Activated naive CD4-positive, alpha-beta T cell treated with anti-CD3 and anti-CD28 coated beads, Interleukin-2, amount 10 ng/mL, durations not matched to agents 7 days and 5 days (primary cell): ENCODE measurements at regions not wholly inside any gene's neighbourhood (a gene's known extent, or its start where the extent isn't known, plus 50 kb on each side); places are given as distances from the start of the nearest gene placed in this dataset.
"Not testable (repeated sequence)": the region's sequence is repeated elsewhere in the genome, so short reads cannot be mapped to it uniquely, and the experiment has no call there.

Source experiments
- CTCF ChIA-PET: fragments of 350-600 bp; sonication (Branson Sonifier 250); formaldehyde crosslinking; loops from one replicate; lab custom pipeline; 2021; ENCODE audit warnings: antibody characterized with exemption; lab: Charles Lee
- DNase-seq: peaks from one replicate; pipeline ENCODE4 v3.0.0-alpha.2; 2020
- H3K27ac Mint-ChIP-seq: one replicate; pipeline ENCODE4 v1.8.0; 2021; ENCODE audit warnings: mild to moderate bottlenecking, moderate library complexity, mixed read lengths
- H3K27me3 Mint-ChIP-seq: one replicate; pipeline ENCODE4 v1.8.0; 2021; ENCODE audit warnings: mild to moderate bottlenecking, mixed read lengths
- H3K36me3 Mint-ChIP-seq: one replicate; pipeline ENCODE4 v1.8.0; 2021; ENCODE audit warnings: mixed read lengths
- H3K4me1 Mint-ChIP-seq: one replicate; pipeline ENCODE4 v1.8.0; 2021; ENCODE audit warnings: mixed read lengths
- H3K4me3 Mint-ChIP-seq: one replicate; pipeline ENCODE4 v1.8.0; 2021; ENCODE audit warnings: mild to moderate bottlenecking, moderate library complexity, mixed read lengths
- H3K9me3 Mint-ChIP-seq: one replicate; pipeline ENCODE4 v1.8.0; 2021; ENCODE audit warnings: mixed read lengths

GRCh38 chr18:41052625-41053024, 902.4 kb upstream of the PIK3C3 start:
- no peak for DNase-seq
- CTCF ChIA-PET = no interaction called here
- H3K9me3 Mint-ChIP-seq = peaks cover 14% of the 10 kb centered on the region
- no peak overlapping the region for H3K27ac Mint-ChIP-seq
- no peaks in the 10 kb centered on the region for H3K36me3 Mint-ChIP-seq
- H3K4me1 Mint-ChIP-seq = no peaks in the 10 kb centered on the region
- H3K27me3 Mint-ChIP-seq = no peaks in the 10 kb centered on the region
- H3K4me3 Mint-ChIP-seq = no peak overlapping the region

- CTCF ChIA-PET, H3K27ac Mint-ChIP-seq, DNase-seq, H3K4me1 Mint-ChIP-seq, H3K36me3 Mint-ChIP-seq, H3K4me3 Mint-ChIP-seq, H3K27me3 Mint-ChIP-seq, H3K9me3 Mint-ChIP-seq: not testable (repeated sequence)
Observed at GRCh38 chr18:41046250-41046649, 908.8 kb upstream of the PIK3C3 start.

- Mint-ChIP-seq H3K9me3 (peaks cover 8% of the 10 kb centered on the region), H3K4me1 (no peaks in the 10 kb centered on the region), H3K4me3 (no peak overlapping the region), H3K36me3 (no peaks in the 10 kb centered on the region), H3K27ac (no peak overlapping the region), H3K27me3 (no peaks in the 10 kb centered on the region)
- CTCF ChIA-PET = no interaction called here
- no peak for DNase-seq
Observed at GRCh38 chr18:41043876-41044275, 911.2 kb upstream of the PIK3C3 start.

- CTCF ChIA-PET = no interaction called here
- Mint-ChIP-seq H3K36me3 (no peaks in the 10 kb centered on the region), H3K27me3 (no peaks in the 10 kb centered on the region), H3K4me3 (no peak overlapping the region), H3K9me3 (peaks cover 6% of the 10 kb centered on the region), H3K27ac (no peak overlapping the region), H3K4me1 (no peaks in the 10 kb centered on the region)
- DNase-seq = no peak
Observed at GRCh38 chr18:41042866-41043265, 912.2 kb upstream of the PIK3C3 start.

- peaks cover 12% of the 10 kb centered on the region for H3K9me3 Mint-ChIP-seq
- CTCF ChIA-PET = no interaction called here
- H3K27ac Mint-ChIP-seq = no peak overlapping the region
- H3K36me3 Mint-ChIP-seq = no peaks in the 10 kb centered on the region
- H3K4me1 Mint-ChIP-seq = no peaks in the 10 kb centered on the region
- no peaks in the 10 kb centered on the region for H3K27me3 Mint-ChIP-seq
- H3K4me3 Mint-ChIP-seq = no peak overlapping the region
- DNase-seq = no peak
Observed at GRCh38 chr18:41038071-41038470, 917.0 kb upstream of the PIK3C3 start.

- no peaks in the 10 kb centered on the region for H3K4me1 Mint-ChIP-seq
- no peaks in the 10 kb centered on the region for H3K36me3 Mint-ChIP-seq
- DNase-seq = no peak
- H3K9me3 Mint-ChIP-seq = peaks cover 15% of the 10 kb centered on the region
- no peak overlapping the region for H3K4me3 Mint-ChIP-seq
- no peaks in the 10 kb centered on the region for H3K27me3 Mint-ChIP-seq
- CTCF ChIA-PET = no interaction called here
- H3K27ac Mint-ChIP-seq = no peak overlapping the region
Observed at GRCh38 chr18:41036346-41036745, 918.7 kb upstream of the PIK3C3 start.

GRCh38 chr18:41034413-41034812, 920.6 kb upstream of the PIK3C3 start:
- Mint-ChIP-seq H3K4me3 (no peak overlapping the region), H3K27me3 (no peaks in the 10 kb centered on the region), H3K27ac (no peak overlapping the region), H3K36me3 (no peaks in the 10 kb centered on the region), H3K4me1 (no peaks in the 10 kb centered on the region), H3K9me3 (peaks cover 11% of the 10 kb centered on the region)
- no peak for DNase-seq
- CTCF ChIA-PET = no interaction called here

- Mint-ChIP-seq H3K4me1 (no peaks in the 10 kb centered on the region), H3K27me3 (no peaks in the 10 kb centered on the region), H3K4me3 (no peak overlapping the region), H3K9me3 (no peaks in the 10 kb centered on the region), H3K36me3 (no peaks in the 10 kb centered on the region), H3K27ac (no peak overlapping the region)
- CTCF ChIA-PET = no interaction called here
- DNase-seq = no peak
Observed at GRCh38 chr18:41025666-41026065, 929.4 kb upstream of the PIK3C3 start.

GRCh38 chr18:41024792-41025191, 930.2 kb upstream of the PIK3C3 start:
- no peak for DNase-seq
- no peaks in the 10 kb centered on the region for H3K27me3 Mint-ChIP-seq
- no peaks in the 10 kb centered on the region for H3K9me3 Mint-ChIP-seq
- CTCF ChIA-PET = no interaction called here
- no peaks in the 10 kb centered on the region for H3K4me1 Mint-ChIP-seq
- no peak overlapping the region for H3K4me3 Mint-ChIP-seq
- H3K36me3 Mint-ChIP-seq = no peaks in the 10 kb centered on the region
- no peak overlapping the region for H3K27ac Mint-ChIP-seq

- no peak for DNase-seq
- no peaks in the 10 kb centered on the region for H3K27me3 Mint-ChIP-seq
- no peak overlapping the region for H3K4me3 Mint-ChIP-seq
- no peaks in the 10 kb centered on the region for H3K9me3 Mint-ChIP-seq
- H3K4me1 Mint-ChIP-seq = no peaks in the 10 kb centered on the region
- H3K27ac Mint-ChIP-seq = no peak overlapping the region
- CTCF ChIA-PET = no interaction called here
- H3K36me3 Mint-ChIP-seq = no peaks in the 10 kb centered on the region
Observed at GRCh38 chr18:41022484-41022883, 932.5 kb upstream of the PIK3C3 start.

GRCh38 chr18:41021089-41021488, 933.9 kb upstream of the PIK3C3 start:
- H3K27ac Mint-ChIP-seq = no peak overlapping the region
- no peaks in the 10 kb centered on the region for H3K9me3 Mint-ChIP-seq
- no peak overlapping the region for H3K4me3 Mint-ChIP-seq
- H3K36me3 Mint-ChIP-seq = no peaks in the 10 kb centered on the region
- H3K27me3 Mint-ChIP-seq = no peaks in the 10 kb centered on the region
- no peak for DNase-seq
- CTCF ChIA-PET = no interaction called here
- no peaks in the 10 kb centered on the region for H3K4me1 Mint-ChIP-seq

GRCh38 chr18:41012194-41012593, 942.8 kb upstream of the PIK3C3 start:
- no peak for DNase-seq
- H3K9me3 Mint-ChIP-seq = peaks cover 8% of the 10 kb centered on the region
- no peaks in the 10 kb centered on the region for H3K27me3 Mint-ChIP-seq
- no peaks in the 10 kb centered on the region for H3K4me1 Mint-ChIP-seq
- no peak overlapping the region for H3K4me3 Mint-ChIP-seq
- no peaks in the 10 kb centered on the region for H3K36me3 Mint-ChIP-seq
- H3K27ac Mint-ChIP-seq = no peak overlapping the region
- CTCF ChIA-PET = no interaction called here

GRCh38 chr18:41009926-41010325, 945.1 kb upstream of the PIK3C3 start:
- Mint-ChIP-seq H3K36me3 (no peaks in the 10 kb centered on the region), H3K27me3 (no peaks in the 10 kb centered on the region), H3K4me1 (no peaks in the 10 kb centered on the region), H3K27ac (no peak overlapping the region), H3K4me3 (no peak overlapping the region), H3K9me3 (peaks cover 5% of the 10 kb centered on the region)
- CTCF ChIA-PET = no interaction called here
- DNase-seq = no peak

GRCh38 chr18:41004324-41004723, 950.7 kb upstream of the PIK3C3 start:
- CTCF ChIA-PET = no interaction called here
- peaks cover 8% of the 10 kb centered on the region for H3K9me3 Mint-ChIP-seq
- H3K27me3 Mint-ChIP-seq = no peaks in the 10 kb centered on the region
- DNase-seq = no peak
- H3K4me3 Mint-ChIP-seq = no peak overlapping the region
- H3K4me1 Mint-ChIP-seq = no peaks in the 10 kb centered on the region
- no peaks in the 10 kb centered on the region for H3K36me3 Mint-ChIP-seq
- H3K27ac Mint-ChIP-seq = no peak overlapping the region

GRCh38 chr18:40995529-40995928, 959.5 kb upstream of the PIK3C3 start:
- no peak for DNase-seq
- Mint-ChIP-seq H3K36me3 (no peaks in the 10 kb centered on the region), H3K4me3 (no peak overlapping the region), H3K27ac (no peak overlapping the region), H3K9me3 (peaks cover 12% of the 10 kb centered on the region), H3K27me3 (no peaks in the 10 kb centered on the region), H3K4me1 (no peaks in the 10 kb centered on the region)
- CTCF ChIA-PET = no interaction called here

GRCh38 chr18:40993363-40993762, 961.7 kb upstream of the PIK3C3 start:
- CTCF ChIA-PET = no interaction called here
- Mint-ChIP-seq H3K27ac (no peak overlapping the region), H3K9me3 (peaks cover 12% of the 10 kb centered on the region), H3K4me1 (no peaks in the 10 kb centered on the region), H3K27me3 (no peaks in the 10 kb centered on the region), H3K36me3 (no peaks in the 10 kb centered on the region), H3K4me3 (no peak overlapping the region)
- no peak for DNase-seq
